ENCODE measurements at regions not wholly inside any gene's neighbourhood (a gene's known extent, or its start where the extent isn't known, plus 50 kb on each side); places are given as distances from the start of the nearest gene placed in this dataset.

DNA sequence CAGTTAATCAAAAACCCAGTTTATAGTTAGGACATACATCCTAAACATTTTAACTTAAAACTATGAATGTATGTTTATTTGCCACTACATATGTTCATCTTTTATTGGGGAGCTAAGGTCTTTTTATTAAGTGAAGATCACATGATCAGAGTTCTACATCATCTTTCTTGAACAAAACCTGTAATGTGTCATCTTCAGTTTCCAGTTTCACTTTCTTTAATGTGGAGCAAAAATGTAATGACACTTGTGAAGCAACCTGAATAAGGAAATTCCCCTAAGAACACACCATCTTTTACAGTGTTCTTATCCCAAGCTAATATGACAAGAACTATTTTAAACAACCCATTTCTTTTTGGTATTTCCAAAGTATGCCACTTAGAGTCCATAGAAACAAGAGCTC lies 166.7 kb upstream of the BET1 start:
- TF ChIP-seq PHF8 (IDR thresholded peaks at IDR 0.05; ENCODE audit: borderline replicate concordance, low read depth) (no peak), CTCF (IDR thresholded peaks at IDR 0.05) (no peak), POLR2A (IDR thresholded peaks at IDR 0.05; ENCODE audit: low read length) (no peak), MYC (IDR thresholded peaks at IDR 0.05; ENCODE audit: borderline replicate concordance, low read length) (no peak), CEBPB (IDR thresholded peaks at IDR 0.05) (no peak), RCOR1 (IDR thresholded peaks at IDR 0.05; ENCODE audit: low read depth, low read length) (no peak), JUN (IDR thresholded peaks at IDR 0.05) (no peak), BHLHE40 (IDR thresholded peaks at IDR 0.05; ENCODE audit: low read depth, low read length) (no peak)
- TF ChIP-seq, protein P1, sequence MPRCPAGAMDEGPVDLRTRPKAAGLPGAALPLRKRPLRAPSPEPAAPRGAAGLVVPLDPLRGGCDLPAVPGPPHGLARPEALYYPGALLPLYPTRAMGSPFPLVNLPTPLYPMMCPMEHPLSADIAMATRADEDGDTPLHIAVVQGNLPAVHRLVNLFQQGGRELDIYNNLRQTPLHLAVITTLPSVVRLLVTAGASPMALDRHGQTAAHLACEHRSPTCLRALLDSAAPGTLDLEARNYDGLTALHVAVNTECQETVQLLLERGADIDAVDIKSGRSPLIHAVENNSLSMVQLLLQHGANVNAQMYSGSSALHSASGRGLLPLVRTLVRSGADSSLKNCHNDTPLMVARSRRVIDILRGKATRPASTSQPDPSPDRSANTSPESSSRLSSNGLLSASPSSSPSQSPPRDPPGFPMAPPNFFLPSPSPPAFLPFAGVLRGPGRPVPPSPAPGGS (IDR thresholded peaks at IDR 0.05) = no peak
